ENCODE measurements at regions not wholly inside any gene's neighbourhood (a gene's known extent, or its start where the extent isn't known, plus 50 kb on each side); places are given as distances from the start of the nearest gene placed in this dataset.

GRCh38 chr6:91317247-91317835, 730.5 kb upstream of the MAP3K7 start:
- H4K20me1 ChIP-seq (ENCODE audit: control insufficient read depth, extremely low read depth, insufficient read depth, low read length) = no peaks in the 10 kb centered on the region
- H3K4me1 ChIP-seq (ENCODE audit: control insufficient read depth, extremely low read depth, insufficient read depth, low read length) = no peaks in the 10 kb centered on the region
- H3K79me2 ChIP-seq (ENCODE audit: control insufficient read depth, insufficient read depth, low read length) = no peaks in the 10 kb centered on the region
- no peak overlapping the region for H3K27ac ChIP-seq (ENCODE audit: insufficient read depth, low read length)
- no peak overlapping the region for H3K4me3 ChIP-seq (replicated peaks in 1 of 4; ENCODE audit: control extremely low read depth in 1 of 4, insufficient read depth in 1 of 4, low read depth in 3 of 4, low read length in 4 of 4)
- H3K27me3 ChIP-seq (ENCODE audit: control insufficient read depth, insufficient read depth, low read length) = no peaks in the 10 kb centered on the region
- no peak overlapping the region for H3K9ac ChIP-seq (ENCODE audit: insufficient read depth, low read length)
- H3K4me2 ChIP-seq (ENCODE audit: extremely low read depth, insufficient read depth, low read length) = no peak overlapping the region
- no peaks in the 10 kb centered on the region for H3K36me3 ChIP-seq (ENCODE audit: control insufficient read depth, insufficient read depth, low read length)
- no peak for TF ChIP-seq EZH2 (IDR thresholded peaks at IDR 0.05; ENCODE audit: low read length, missing control alignments)
- no peak overlapping the region for H2AFZ ChIP-seq (ENCODE audit: low read length)
- no peaks in the 10 kb centered on the region for H3K9me3 ChIP-seq (ENCODE audit: control insufficient read depth, insufficient read depth, low read depth, low read length)
- DNase-seq (ENCODE audit: low read depth in 2 of 2) = peak; percentile 37 to 43

GRCh38 chr6:91310178-91310577, 723.3 kb upstream of the MAP3K7 start:
- Histone ChIP-seq H3K4me1 (ENCODE audit: control insufficient read depth, extremely low read depth, insufficient read depth, low read length) (no peaks in the 10 kb centered on the region), H3K4me2 (ENCODE audit: extremely low read depth, insufficient read depth, low read length) (no peak overlapping the region), H3K79me2 (ENCODE audit: control insufficient read depth, insufficient read depth, low read length) (no peaks in the 10 kb centered on the region), H3K36me3 (ENCODE audit: control insufficient read depth, insufficient read depth, low read length) (no peaks in the 10 kb centered on the region), H3K27ac (ENCODE audit: insufficient read depth, low read length) (no peak overlapping the region), H2AFZ (ENCODE audit: low read length) (no peak overlapping the region), H3K4me3 (replicated peaks in 1 of 4; ENCODE audit: control extremely low read depth in 1 of 4, insufficient read depth in 1 of 4, low read depth in 3 of 4, low read length in 4 of 4) (no peak overlapping the region), H3K27me3 (ENCODE audit: control insufficient read depth, insufficient read depth, low read length) (no peaks in the 10 kb centered on the region), H4K20me1 (ENCODE audit: control insufficient read depth, extremely low read depth, insufficient read depth, low read length) (no peaks in the 10 kb centered on the region), H3K9ac (ENCODE audit: insufficient read depth, low read length) (no peak overlapping the region), H3K9me3 (ENCODE audit: control insufficient read depth, insufficient read depth, low read depth, low read length) (no peaks in the 10 kb centered on the region)
- no peak for DNase-seq (ENCODE audit: low read depth in 2 of 2)
- no peak for TF ChIP-seq EZH2 (IDR thresholded peaks at IDR 0.05; ENCODE audit: low read length, missing control alignments)
- TF ChIP-seq CTCF (conservative IDR thresholded peaks at IDR 0.05 in 1 of 2, IDR thresholded peaks at IDR 0.05 in 1 of 2; ENCODE audit: low read depth in 1 of 2, low read length in 2 of 2) = no peak

- Histone ChIP-seq H3K4me3 (replicated peaks in 1 of 4; ENCODE audit: control extremely low read depth in 1 of 4, insufficient read depth in 1 of 4, low read depth in 3 of 4, low read length in 4 of 4) (no peak overlapping the region), H3K36me3 (ENCODE audit: control insufficient read depth, insufficient read depth, low read length) (no peaks in the 10 kb centered on the region), H3K79me2 (ENCODE audit: control insufficient read depth, insufficient read depth, low read length) (no peaks in the 10 kb centered on the region), H3K9ac (ENCODE audit: insufficient read depth, low read length) (no peak overlapping the region), H2AFZ (ENCODE audit: low read length) (no peak overlapping the region), H3K9me3 (ENCODE audit: control insufficient read depth, insufficient read depth, low read depth, low read length) (no peaks in the 10 kb centered on the region), H3K27me3 (ENCODE audit: control insufficient read depth, insufficient read depth, low read length) (no peaks in the 10 kb centered on the region), H3K27ac (ENCODE audit: insufficient read depth, low read length) (no peak overlapping the region), H3K4me1 (ENCODE audit: control insufficient read depth, extremely low read depth, insufficient read depth, low read length) (no peaks in the 10 kb centered on the region), H3K4me2 (ENCODE audit: extremely low read depth, insufficient read depth, low read length) (no peak overlapping the region), H4K20me1 (ENCODE audit: control insufficient read depth, extremely low read depth, insufficient read depth, low read length) (no peaks in the 10 kb centered on the region)
- no peak for DNase-seq (ENCODE audit: low read depth in 2 of 2)
- no peak for TF ChIP-seq CTCF (conservative IDR thresholded peaks at IDR 0.05 in 1 of 2, IDR thresholded peaks at IDR 0.05 in 1 of 2; ENCODE audit: low read depth in 1 of 2, low read length in 2 of 2)
- TF ChIP-seq EZH2 (IDR thresholded peaks at IDR 0.05; ENCODE audit: low read length, missing control alignments) = no peak
These were observed 718.9 kb upstream of the MAP3K7 start for GRCh38 chr6:91305755-91306154.

Measured in fibroblast of lung (primary cell).